Hematopoietic multipotent progenitor cell (in vitro differentiated cells): ENCODE measurements at regions not wholly inside any gene's neighbourhood (a gene's known extent, or its start where the extent isn't known, plus 50 kb on each side); places are given as distances from the start of the nearest gene placed in this dataset.
A peak's percentile ranks its signal among the peaks of the same experiment; 100 is the strongest.
"Not testable (repeated sequence)": the region's sequence is repeated elsewhere in the genome, so short reads cannot be mapped to it uniquely, and the experiment has no call there.

Experiments
- DNase-seq, 3 donors: peaks; one replicate each; pipeline ENCODE4 v3.0.0-alpha.2; 2011 to 2015; ENCODE audit warnings: low read depth in 2 of 3, low spot score in 2 of 3

DNA sequence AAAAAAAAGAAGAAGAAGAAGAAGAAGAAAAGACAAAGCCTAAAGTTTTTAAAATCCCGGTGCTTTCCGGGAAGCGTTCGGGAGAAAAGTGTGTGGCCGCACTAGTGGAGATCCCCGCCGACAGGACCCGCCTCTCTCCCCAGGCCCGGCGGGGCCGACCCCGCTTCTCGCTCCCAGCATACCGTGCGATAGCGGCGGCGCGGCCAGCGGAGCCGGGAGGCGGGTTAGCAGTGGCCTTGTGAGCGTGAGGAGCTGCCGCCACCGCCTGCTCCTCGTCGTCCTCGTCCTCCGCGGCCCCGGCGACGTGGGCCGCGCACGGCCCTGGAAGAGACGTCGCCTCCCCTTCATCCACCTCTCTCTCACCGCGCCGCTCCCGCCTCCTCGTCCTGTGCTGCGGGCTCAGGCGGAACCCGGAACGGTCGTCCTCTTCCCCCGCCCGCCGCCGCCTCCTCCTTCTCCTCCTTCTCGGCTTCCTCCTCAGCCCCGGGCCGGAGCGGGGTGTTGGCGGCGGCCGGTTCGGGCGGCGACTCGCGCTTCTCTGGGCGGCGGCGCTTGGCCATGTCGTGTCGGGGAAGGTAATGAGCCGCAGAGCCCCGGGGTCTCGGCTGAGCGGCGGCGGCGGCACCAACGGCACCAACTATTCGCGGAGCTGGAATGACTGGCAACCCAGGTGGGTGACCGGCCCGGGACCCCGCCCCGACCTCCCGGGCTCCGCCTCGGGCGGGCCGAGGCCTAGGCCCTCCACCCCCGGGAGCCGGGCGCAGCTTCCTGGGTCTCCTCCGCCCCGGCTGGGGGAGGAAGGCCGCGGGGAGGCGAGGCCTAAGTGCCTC is 62.6 kb upstream of the CDR2 start:
- peak; percentile 53 to 61 (median 57) for DNase-seq

DNA sequence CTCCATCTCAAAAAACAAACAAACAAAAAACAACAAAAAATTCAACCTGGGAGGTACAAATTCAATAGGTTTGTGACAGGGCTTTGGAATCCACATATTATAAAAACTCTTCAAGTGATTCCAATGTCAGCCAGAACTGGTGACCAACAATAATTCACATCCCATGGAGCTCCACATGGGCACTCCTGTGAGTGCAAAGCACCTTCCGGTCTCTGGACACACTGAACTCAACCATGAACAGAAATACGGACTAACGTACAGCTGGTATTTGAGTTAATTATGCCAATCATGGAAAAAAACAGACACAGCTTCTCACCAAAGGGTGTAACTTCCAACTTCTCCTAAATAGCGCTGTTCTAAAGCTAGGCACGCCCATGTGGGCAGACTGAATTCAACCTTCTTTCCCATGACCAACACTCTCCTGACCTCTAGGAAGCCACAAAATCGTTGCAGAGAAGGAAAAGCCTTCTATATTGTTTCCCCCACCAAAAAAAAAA is 62.0 kb upstream of the CDR2 start:
- not testable (repeated sequence) for DNase-seq

DNA sequence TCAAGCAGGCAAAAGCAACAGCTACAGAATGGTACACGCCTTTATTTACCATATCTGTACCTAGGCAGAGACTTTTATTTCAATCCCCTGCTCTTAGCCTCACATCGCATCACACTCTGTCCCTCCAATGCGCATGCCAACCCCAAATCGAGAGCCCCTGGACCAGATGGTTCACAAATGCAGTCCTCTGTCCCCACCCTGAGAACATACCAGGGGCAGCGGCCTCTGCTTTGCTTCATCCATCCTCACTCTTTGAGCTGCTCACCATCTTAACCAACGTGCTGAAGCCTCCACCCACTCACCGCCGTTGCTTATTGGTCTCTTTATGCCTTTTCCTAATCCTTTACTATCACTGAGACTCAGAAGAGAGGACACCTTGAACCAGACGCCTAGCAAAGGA is 56.9 kb upstream of the CDR2 start:
- not testable (repeated sequence) for DNase-seq

DNA sequence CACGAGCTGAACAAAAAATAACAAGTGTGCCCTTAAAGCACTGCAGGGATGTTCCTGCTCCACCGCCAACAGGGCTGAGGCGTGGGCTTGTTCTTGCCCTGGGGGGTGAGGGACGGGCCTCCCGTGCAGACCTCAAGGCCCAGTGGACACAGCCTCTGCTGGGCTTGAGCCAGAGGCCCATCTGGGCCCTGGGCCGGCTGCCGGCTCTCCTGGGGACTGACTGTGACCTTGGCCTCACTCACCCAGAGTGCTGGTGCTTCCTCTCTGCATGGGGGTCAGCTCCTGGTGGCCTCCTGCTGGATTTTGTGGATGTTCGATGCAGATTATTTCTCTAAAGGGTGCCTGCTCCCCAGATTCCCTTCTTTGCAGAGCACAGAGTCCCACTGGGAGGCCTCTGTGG is 54.2 kb upstream of the CDR2 start:
- no peak for DNase-seq

DNA sequence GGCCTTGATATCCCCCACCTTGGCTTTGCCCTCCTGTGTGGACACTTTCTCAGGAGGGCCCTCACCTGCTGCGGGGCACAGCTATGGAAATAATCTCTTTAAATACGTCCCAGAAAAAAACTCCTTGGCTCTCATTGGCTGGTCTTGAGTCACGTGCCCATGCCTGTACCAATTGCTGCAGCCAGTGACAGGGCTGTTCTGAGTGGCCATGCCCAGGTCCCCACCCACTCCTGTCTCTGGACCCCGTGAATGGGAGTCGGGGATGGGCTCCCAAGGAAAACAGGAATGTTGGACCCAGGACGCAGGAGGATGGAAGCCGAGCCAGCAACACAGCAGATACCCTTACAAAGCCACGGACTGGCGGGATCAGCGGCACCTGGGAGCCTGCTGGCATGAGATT is 53.1 kb upstream of the CDR2 start:
- no peak for DNase-seq

DNA sequence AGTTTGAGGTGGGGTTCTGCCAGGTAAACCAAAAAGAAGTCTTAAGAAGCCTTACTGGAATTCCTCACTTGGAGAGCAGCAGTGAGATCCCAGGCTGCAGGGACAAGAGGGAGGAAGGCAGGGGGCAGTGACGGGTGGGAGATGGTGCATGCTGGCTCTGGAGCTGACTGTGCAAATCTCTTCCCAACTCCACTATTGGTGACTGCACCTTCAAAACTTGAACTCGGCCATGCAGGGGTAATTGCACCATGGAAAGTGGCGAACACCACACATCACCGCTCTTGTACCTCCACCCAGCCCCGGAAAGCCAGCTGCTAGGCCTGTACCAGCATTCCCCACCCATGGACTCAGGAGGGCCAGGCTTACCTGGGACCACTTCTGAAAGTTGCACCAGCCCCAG is 51.4 kb upstream of the CDR2 start:
- DNase-seq: no peak

DNA sequence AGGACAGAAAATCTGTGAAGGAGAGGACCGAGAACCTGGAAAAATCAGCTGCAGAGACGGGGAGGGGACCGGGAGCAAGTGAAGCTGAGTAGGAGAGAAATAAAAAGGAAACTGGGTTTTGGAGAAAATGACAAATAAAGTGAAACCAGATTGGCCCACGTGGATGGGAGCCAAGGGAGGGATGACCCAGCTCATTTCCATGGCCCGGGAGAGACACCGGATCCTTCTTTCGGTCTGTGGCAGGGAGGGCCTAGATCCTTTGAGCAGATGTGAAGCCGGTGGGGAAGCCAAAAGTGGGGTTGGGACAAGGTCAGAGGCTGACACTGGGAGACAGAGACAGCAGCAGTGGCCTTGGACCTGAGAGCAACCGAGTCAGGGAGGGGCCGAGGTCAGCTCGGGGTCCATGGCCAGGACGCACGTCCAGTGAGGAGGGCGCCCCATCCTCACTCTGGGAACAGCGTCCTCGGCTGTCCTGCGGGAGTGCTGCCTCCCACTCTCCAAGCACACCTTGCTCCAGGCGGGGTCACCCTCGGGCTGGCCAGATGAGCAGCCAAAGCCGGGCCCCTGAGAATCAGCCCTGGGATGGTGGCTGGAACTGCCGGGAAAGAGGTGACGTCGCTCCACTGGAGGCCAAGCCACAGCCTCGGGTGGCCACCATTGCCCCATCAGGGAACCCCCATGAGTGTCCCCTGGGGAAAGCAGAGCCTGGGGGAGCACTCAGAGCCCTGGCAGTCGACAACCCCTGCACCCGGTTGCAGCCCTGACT is 50.8 kb upstream of the CDR2 start:
- no peak for DNase-seq

DNA sequence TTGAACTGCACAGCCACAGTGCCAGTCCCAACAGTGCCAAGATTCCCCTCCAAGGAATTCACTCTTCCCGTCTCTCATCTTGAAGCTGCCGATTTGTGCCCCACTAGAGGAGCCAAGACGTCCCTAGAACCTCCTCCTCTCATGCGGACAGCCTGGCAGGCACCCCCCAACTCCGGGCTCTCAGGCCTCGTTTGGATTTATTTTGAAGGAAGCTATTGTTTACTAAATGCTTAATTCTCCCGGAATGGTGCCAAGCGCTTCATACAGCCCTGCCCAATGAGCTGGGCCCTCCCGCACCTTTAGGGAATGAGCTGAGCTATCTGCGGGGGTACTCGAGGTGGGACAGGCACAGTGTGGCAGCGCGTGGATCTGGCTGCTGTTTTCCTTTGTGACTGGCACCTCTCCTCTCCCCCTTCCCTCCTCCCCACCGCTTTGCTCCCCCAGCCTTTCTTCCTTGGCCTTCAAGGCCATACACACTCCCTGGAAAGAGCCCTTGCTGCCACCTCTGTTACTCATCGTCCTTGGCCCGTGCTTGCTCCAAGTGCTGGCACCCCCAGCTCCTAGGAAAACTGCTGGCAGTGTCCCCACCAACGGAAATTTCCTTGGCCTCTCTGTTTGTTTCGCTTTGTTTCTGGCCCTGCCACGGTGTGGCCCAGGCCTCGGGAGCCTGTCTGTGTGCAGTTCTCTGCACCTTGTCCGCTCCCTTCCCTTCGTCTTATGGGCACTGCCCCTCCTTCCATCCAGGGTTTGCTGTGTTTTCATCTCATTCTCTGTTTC is 49.9 kb upstream of the CDR2 start:
- DNase-seq: no peak
